Medulla oblongata (tissue), 1 donor: ENCODE measurements at regions not wholly inside any gene's neighbourhood (a gene's known extent, or its start where the extent isn't known, plus 50 kb on each side); places are given as distances from the start of the nearest gene placed in this dataset.
"Not testable (repeated sequence)": the region's sequence is repeated elsewhere in the genome, so short reads cannot be mapped to it uniquely, and the experiment has no call there.

Experiments used
- DNase-seq: peaks from one replicate; pipeline ENCODE4 v3.0.0-alpha.2; 2015; ENCODE audit errors: extremely low spot score

GRCh38 chr7:115561335-115562110 lies 469.0 kb downstream of the TFEC start:
- DNase-seq: no peak

DNA sequence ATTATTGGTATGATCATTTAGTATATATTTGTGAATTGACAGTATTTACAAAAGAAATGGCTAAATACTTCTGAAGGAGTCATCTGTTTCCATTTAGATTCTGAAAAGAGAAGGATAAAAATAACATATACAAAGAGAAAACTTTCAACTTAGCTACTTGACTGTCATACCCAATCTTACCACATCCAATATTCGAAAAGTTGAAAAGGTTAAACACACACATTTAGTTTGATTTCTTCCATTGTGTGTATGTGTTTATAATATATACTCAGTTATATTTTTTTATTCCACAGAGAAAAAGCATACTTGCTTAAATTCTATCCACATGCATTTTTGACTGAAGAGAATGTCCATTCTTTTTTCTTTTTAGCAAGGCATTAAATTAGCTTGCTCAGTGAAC lies 470.7 kb downstream of the TFEC start:
- DNase-seq: no peak

GRCh38 chr7:115558161-115558560 lies 472.4 kb downstream of the TFEC start:
- no peak for DNase-seq

- not testable (repeated sequence) for DNase-seq
These were observed 473.3 kb downstream of the TFEC start for GRCh38 chr7:115557296-115557695.

GRCh38 chr7:115552766-115553165 lies 477.8 kb downstream of the TFEC start:
- no peak for DNase-seq

DNA sequence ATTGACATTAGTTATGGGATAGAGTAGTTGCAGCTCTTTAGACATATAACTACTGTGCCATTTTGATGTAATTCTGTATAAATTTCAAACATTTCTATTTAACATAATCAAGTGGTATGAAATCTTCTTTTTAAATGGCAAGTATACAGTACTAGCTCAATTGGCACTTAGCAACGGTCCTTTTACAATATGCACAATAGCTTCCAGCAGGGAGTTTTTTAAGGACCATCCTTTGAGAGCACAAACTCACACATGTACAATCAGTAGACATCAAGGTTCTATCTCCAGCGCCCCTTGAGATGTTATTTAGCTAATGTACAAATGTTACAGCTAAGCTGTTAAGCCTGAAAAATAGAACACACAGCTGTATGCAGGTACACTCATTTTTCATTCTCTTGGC lies 480.7 kb downstream of the TFEC start:
- DNase-seq: no peak

GRCh38 chr7:115548756-115549155 lies 481.8 kb downstream of the TFEC start:
- no peak for DNase-seq

GRCh38 chr7:115546790-115547189 lies 483.8 kb downstream of the TFEC start:
- no peak for DNase-seq

DNA sequence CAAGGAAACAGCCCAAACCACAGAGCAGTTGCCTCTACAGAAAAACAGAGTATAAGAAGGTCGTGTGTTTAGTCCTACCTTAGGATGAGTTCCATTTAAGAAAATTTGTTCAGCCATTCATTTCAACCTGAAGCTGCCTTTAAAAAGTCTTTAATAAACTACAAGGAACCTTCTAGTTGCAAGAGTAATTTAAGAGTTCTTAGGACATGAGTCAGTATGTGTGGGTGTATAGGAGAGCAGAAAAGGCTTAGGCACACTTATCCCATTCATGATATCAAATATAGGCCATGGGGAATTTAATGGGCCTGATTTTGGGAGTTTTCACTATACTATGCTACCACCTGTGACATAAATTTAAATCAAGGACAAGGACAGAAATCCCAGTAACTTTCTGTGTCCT lies 496.8 kb downstream of the TFEC start:
- no peak for DNase-seq

DNA sequence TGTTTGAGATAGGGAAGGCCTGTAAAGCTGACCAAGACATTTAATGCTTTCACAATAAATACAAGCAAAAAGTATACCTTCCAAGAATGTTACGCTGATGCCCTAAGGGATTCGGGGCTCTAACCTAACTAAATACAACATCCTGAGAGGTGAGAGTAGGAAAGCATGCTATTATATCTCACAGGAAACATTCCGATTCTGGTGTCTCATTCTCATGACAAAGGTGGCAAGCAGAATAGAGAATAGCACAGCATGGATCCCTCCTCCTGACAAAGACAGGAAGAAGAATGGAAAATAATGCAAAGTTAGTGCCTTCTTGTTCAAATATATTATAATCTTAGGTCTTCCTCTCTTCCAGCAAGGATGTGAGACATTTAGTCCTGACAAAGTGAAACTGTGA lies 504.3 kb downstream of the TFEC start:
- DNase-seq: no peak

- DNase-seq: no peak
These were observed 508.4 kb downstream of the TFEC start for GRCh38 chr7:115522174-115522573.

- no peak for DNase-seq
These were observed 514.2 kb downstream of the TFEC start for GRCh38 chr7:115516341-115516740.

DNA sequence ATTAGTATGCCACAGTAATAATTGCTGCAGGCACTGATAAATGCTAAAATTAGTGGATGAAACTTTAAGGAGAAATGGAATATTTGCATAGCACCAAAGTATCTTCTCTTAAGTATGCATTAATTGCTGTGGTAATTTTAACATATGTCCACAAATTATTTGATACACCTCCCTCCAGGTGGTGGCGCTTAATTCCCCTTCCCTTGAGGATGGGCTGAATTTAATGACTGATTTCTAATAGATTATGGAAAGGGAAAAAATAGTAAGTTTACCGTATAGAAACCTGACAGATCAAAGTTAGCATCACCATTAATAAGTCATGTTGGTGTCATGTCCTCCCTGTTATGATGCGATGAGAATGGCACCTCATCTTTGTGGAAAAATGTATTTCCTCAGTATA lies 519.2 kb downstream of the TFEC start:
- DNase-seq: no peak

- no peak for DNase-seq
These were observed 525.4 kb downstream of the TFEC start for GRCh38 chr7:115505136-115505535.

GRCh38 chr7:115499956-115500355 lies 530.6 kb downstream of the TFEC start:
- no peak for DNase-seq

DNA sequence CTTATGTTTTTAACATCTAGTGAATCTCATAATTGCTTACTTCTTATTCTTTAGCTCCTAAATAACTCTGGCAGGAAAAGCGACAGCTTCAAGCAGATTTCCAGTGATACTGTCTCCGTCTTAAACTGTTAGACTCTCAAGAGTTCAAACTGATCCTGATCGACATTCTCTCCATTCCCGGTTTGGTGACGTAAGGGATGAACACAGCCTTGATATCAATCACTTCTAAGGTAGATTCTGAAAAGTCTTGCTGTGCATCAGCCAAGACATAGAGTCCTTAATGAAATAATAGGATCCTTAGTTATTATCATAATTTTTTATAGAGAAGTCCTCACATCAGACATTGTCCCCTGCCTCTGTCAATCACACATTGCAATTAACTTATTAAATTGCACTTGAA lies 534.6 kb downstream of the TFEC start:
- DNase-seq: no peak

- no peak for DNase-seq
These were observed 535.9 kb downstream of the TFEC start for GRCh38 chr7:115494529-115495147.

- DNase-seq: no peak
These were observed 537.2 kb downstream of the TFEC start for GRCh38 chr7:115493381-115493780.

DNA sequence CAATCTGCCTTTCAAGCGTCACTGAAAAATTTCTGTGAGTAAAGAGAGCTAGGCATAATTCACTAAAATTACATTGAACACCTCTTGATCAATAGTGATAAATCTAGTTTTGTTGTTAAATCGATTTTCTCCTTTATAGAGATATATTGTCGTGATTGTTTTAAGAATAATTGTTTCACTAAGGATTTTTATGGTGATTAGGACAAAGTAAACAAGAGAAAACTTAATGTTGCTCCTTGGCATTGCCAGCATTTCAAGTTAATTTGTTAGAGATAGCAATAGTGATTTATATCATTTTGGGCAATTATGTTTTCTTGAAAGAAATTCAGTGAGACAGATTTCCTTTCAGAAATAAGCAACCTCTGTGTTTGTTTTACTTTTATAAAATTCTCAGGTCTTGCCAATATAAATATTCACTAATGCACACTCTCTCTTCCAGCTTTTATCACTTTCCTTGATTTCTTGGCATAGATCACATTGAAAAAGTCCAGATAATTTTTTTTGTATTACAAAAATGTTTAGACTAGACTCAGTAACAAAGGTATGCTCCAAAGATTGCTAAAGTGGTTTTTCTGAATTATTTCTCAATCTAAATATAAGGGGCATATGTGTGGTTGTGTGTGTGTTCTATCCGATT lies 538.7 kb downstream of the TFEC start:
- DNase-seq: no peak

DNA sequence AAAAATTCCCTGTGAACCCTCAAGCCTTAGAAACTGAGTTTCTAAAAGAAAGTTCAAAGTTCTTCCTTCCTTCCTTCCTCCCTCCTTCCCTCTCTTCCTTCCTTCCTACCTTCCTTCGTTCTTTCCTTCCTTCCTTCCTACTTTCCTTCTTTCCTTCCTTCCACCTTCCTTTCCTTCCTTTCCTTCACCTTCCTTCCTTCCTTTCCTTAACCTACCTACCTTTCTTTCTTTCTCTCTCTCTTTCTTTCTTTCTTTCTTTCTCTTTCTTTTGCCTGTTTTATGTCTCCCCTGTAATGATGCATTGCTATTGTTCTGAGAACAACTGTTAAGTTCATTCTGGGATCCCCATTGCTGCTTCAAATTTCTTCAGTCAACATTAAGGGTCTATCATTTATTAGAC lies 551.1 kb downstream of the TFEC start:
- no peak for DNase-seq

DNA sequence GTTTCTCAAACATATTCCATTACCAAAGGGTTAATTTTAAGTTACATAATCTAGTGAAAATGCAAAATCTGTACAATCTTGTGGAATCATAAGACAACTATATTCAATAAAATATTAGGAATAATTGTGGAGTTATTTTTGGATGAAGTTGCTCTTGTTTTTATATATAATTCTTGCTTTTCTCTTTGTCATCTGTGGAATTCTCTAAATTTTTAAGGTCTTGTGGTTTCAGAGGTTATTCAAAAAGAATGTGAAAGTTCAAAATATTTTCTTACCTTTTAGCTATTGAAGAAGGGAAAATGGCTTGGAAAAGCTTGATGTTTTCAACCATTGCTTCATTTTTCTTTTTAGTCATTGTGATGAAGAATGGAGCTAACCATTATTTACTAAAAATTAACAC lies 552.1 kb downstream of the TFEC start:
- DNase-seq: no peak

- no peak for DNase-seq
These were observed 553.3 kb downstream of the TFEC start for GRCh38 chr7:115477193-115477651.

DNA sequence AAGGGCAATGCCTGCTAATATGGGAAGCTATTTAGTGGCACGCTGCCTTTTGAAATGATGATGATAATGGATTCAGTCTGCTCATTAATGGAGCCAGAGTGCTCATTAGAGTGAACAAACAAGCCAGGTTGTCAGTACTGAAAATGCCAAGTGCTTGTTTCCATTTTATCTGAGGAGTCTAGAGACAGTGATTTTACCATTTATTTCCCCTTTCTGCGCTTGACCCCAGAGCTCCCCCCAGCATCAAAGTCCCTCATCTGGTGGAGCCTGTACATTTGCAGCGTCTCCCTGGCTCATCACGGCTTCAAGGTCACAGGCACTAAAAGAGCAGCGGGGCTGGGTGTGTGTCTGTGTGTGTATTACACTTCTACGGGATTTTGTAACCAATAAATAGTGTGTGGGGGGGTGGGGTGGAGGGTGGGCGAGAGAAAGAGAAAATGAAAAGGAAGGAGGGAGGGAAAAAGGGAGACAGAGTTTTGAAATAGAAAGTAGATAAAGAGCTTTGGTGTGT lies 553.8 kb downstream of the TFEC start:
- DNase-seq: no peak
